ENCODE measurements at regions not wholly inside any gene's neighbourhood (a gene's known extent, or its start where the extent isn't known, plus 50 kb on each side); places are given as distances from the start of the nearest gene placed in this dataset.

- Mint-ChIP-seq H3K36me3 (peaks cover 17% of the 10 kb centered on the region), H3K27me3 (ENCODE audit: low read depth) (no peaks in the 10 kb centered on the region; the same call in 1 of the 2 replicates), H3K4me3 (no peak overlapping the region), H3K27ac (no peak overlapping the region), H3K4me1 (0 out of 2 replicates have a peak, but pooled peaks cover 4% of the 10 kb centered on the region), H3K9me3 (peaks cover 34% of the 10 kb centered on the region)
- CTCF ChIA-PET = no interaction called here
- ATAC-seq (no peak), DNase-seq (ENCODE audit: low spot score) (no peak)
- POLR2A ChIA-PET = no interaction called here
- TF ChIP-seq KAT7 (CRISPR knock-in tag; IDR thresholded peaks at IDR 0.05; ENCODE audit: borderline replicate concordance) = no peak
- TF ChIP-seq STAT6 (CRISPR knock-in tag; conservative IDR thresholded peaks at IDR 0.05; ENCODE audit: low read depth) = no peak
- TF ChIP-seq ARID4B (CRISPR knock-in tag; IDR thresholded peaks at IDR 0.05; ENCODE audit: borderline replicate concordance) = no peak
- TF ChIP-seq NFATC4 (CRISPR knock-in tag; IDR thresholded peaks at IDR 0.05) = no peak
- TF ChIP-seq ATF3 (CRISPR knock-in tag; conservative IDR thresholded peaks at IDR 0.05) = no peak
- no peak for TF ChIP-seq NFE2L1 (CRISPR knock-in tag; IDR thresholded peaks at IDR 0.05)
- TF ChIP-seq FOXJ3 (CRISPR knock-in tag; IDR thresholded peaks at IDR 0.05; ENCODE audit: borderline replicate concordance) = no peak
- TF ChIP-seq NR1H2 (CRISPR knock-in tag; IDR thresholded peaks at IDR 0.05) = no peak
- TF ChIP-seq ESRRA (CRISPR knock-in tag; IDR thresholded peaks at IDR 0.05; ENCODE audit: borderline replicate concordance) = no peak
- TF ChIP-seq IRF2 (CRISPR knock-in tag; IDR thresholded peaks at IDR 0.05; ENCODE audit: borderline replicate concordance, low read depth) = no peak
- TF ChIP-seq ZNF396 (CRISPR knock-in tag; IDR thresholded peaks at IDR 0.05; ENCODE audit: borderline replicate concordance) = no peak
- TF ChIP-seq MLX (CRISPR knock-in tag; IDR thresholded peaks at IDR 0.05) = no peak
- TF ChIP-seq ZBTB21 (CRISPR knock-in tag; IDR thresholded peaks at IDR 0.05; ENCODE audit: borderline replicate concordance) = no peak
- TF ChIP-seq TCF7 (CRISPR knock-in tag; IDR thresholded peaks at IDR 0.05; ENCODE audit: low read depth) = no peak
- TF ChIP-seq ZNF512 (CRISPR knock-in tag; IDR thresholded peaks at IDR 0.05; ENCODE audit: borderline replicate concordance) = no peak
- TF ChIP-seq ZNF317 (CRISPR knock-in tag; IDR thresholded peaks at IDR 0.05; ENCODE audit: borderline replicate concordance, low read depth) = no peak
- no peak for TF ChIP-seq SMAD4 (CRISPR knock-in tag; IDR thresholded peaks at IDR 0.05)
- no peak for TF ChIP-seq MYBL2 (CRISPR knock-in tag; IDR thresholded peaks at IDR 0.05)
- TF ChIP-seq ZNF671 (CRISPR knock-in tag; IDR thresholded peaks at IDR 0.05) = no peak
Observed at GRCh38 chrX:155755706-155756337, 125.3 kb upstream of the VAMP7 start.

All from WTC11 (cell line).